ENCODE measurements at regions not wholly inside any gene's neighbourhood (a gene's known extent, or its start where the extent isn't known, plus 50 kb on each side); places are given as distances from the start of the nearest gene placed in this dataset.

GRCh38 chr6:113457198-113457597, 399.9 kb upstream of the MARCKS start:
- no peak for DNase-seq (ENCODE audit: low read depth)
- no peak overlapping the region for H3K4me3 ChIP-seq (ENCODE audit: low read depth, low read length)
- TF ChIP-seq MYC (IDR thresholded peaks at IDR 0.05; ENCODE audit: low read depth, low read length): no peak
- no peak for TF ChIP-seq CTCF (IDR thresholded peaks at IDR 0.05; ENCODE audit: low read depth, low read length)
- no peak for TF ChIP-seq MAX (IDR thresholded peaks at IDR 0.05; ENCODE audit: low read depth, low read length)
- TF ChIP-seq POLR2A (IDR thresholded peaks at IDR 0.05; ENCODE audit: extremely low read depth, insufficient read length): no peak

GRCh38 chr6:113457751-113458150, 399.4 kb upstream of the MARCKS start:
- no peak overlapping the region for H3K4me3 ChIP-seq (ENCODE audit: low read depth, low read length)
- TF ChIP-seq MYC (IDR thresholded peaks at IDR 0.05; ENCODE audit: low read depth, low read length): no peak
- TF ChIP-seq POLR2A (IDR thresholded peaks at IDR 0.05; ENCODE audit: extremely low read depth, insufficient read length): no peak
- no peak for TF ChIP-seq MAX (IDR thresholded peaks at IDR 0.05; ENCODE audit: low read depth, low read length)
- TF ChIP-seq CTCF (IDR thresholded peaks at IDR 0.05; ENCODE audit: low read depth, low read length): no peak
- DNase-seq (ENCODE audit: low read depth): no peak

GRCh38 chr6:113458368-113459010, 398.7 kb upstream of the MARCKS start:
- no peak overlapping the region for H3K4me3 ChIP-seq (ENCODE audit: low read depth, low read length)
- no peak for DNase-seq (ENCODE audit: low read depth)
- TF ChIP-seq MAX (IDR thresholded peaks at IDR 0.05; ENCODE audit: low read depth, low read length) (no peak), CTCF (IDR thresholded peaks at IDR 0.05; ENCODE audit: low read depth, low read length) (no peak), MYC (IDR thresholded peaks at IDR 0.05; ENCODE audit: low read depth, low read length) (no peak), POLR2A (IDR thresholded peaks at IDR 0.05; ENCODE audit: extremely low read depth, insufficient read length) (no peak)

GRCh38 chr6:113461153-113461932, 395.8 kb upstream of the MARCKS start:
- H3K4me3 ChIP-seq (ENCODE audit: low read depth, low read length): no peak overlapping the region
- no peak for DNase-seq (ENCODE audit: low read depth)
- no peak for TF ChIP-seq POLR2A (IDR thresholded peaks at IDR 0.05; ENCODE audit: extremely low read depth, insufficient read length)
- peak; percentile 9 for TF ChIP-seq CTCF (IDR thresholded peaks at IDR 0.05; ENCODE audit: low read depth, low read length)
- TF ChIP-seq MAX (IDR thresholded peaks at IDR 0.05; ENCODE audit: low read depth, low read length): no peak

- no peak overlapping the region for H3K4me3 ChIP-seq (ENCODE audit: low read depth, low read length)
- DNase-seq (ENCODE audit: low read depth): no peak
- TF ChIP-seq CTCF (IDR thresholded peaks at IDR 0.05; ENCODE audit: low read depth, low read length) (no peak), MAX (IDR thresholded peaks at IDR 0.05; ENCODE audit: low read depth, low read length) (no peak), POLR2A (IDR thresholded peaks at IDR 0.05; ENCODE audit: extremely low read depth, insufficient read length) (no peak), MYC (IDR thresholded peaks at IDR 0.05; ENCODE audit: low read depth, low read length) (no peak)
These were observed 392.6 kb upstream of the MARCKS start for GRCh38 chr6:113464536-113464935.

Data from NB4 (cell line).